H1 (cell line): ENCODE measurements at regions not wholly inside any gene's neighbourhood (a gene's known extent, or its start where the extent isn't known, plus 50 kb on each side); places are given as distances from the start of the nearest gene placed in this dataset.

Experiments used
- CTCF ChIA-PET: fragments of 300-600 bp; sonication (Branson Sonifier 250); formaldehyde crosslinking; loops from one replicate; lab custom pipeline; 2021; ENCODE audit not compliant: partially characterized antibody; lab: Charles Lee
- POLR2A ChIA-PET: fragments of 300-600 bp; sonication (Branson Sonifier 250); formaldehyde crosslinking; loops from one replicate; lab custom pipeline; 2021; ENCODE audit warnings: inconsistent platforms; ENCODE audit not compliant: partially characterized antibody; lab: Charles Lee
- DNase-seq, 2 experiments: peaks; one replicate each; pipeline versions ENCODE4 v3.0.0 to v3.0.0-alpha.2; 2010 to 2022; ENCODE audit warnings: low spot score in 2 of 2, low read depth in 1 of 2, mixed read lengths in 1 of 2
- FAIRE-seq: peaks from 2 replicates; lab custom pipeline; 2011; peaks lifted over from hg19 to GRCh38; lab: Jason Lieb, UNC
- H2AFZ ChIP-seq: 2 replicates; pipeline ENCODE4 v1.8.1; 2012; ENCODE audit warnings: low read length, inconsistent platforms
- H2AK5ac ChIP-seq: 2 replicates; pipeline ENCODE4 v1.6.1; 2013; ENCODE audit warnings: low read depth, low read length
- H2BK120ac ChIP-seq: replicated peaks from 2 replicates; pipeline ENCODE3; 2013; ENCODE audit warnings: low read depth, low read length, inconsistent platforms
- H2BK12ac ChIP-seq: 2 replicates; pipeline ENCODE4 v1.6.1; 2013; ENCODE audit warnings: low read depth, low read length
- H2BK15ac ChIP-seq: 2 replicates; pipeline ENCODE4 v1.6.1; 2013; ENCODE audit warnings: low read length
- H2BK20ac ChIP-seq: 2 replicates; pipeline ENCODE4 v1.6.1; 2013; ENCODE audit warnings: low read length
- H2BK5ac ChIP-seq: 2 replicates; pipeline ENCODE4 v1.6.1; 2013; ENCODE audit warnings: low read depth, low read length
- H3K14ac ChIP-seq: 2 replicates; pipeline ENCODE4 v1.6.1; 2013; ENCODE audit warnings: inconsistent platforms; ENCODE audit not compliant: insufficient read length
- H3K18ac ChIP-seq: 2 replicates; pipeline ENCODE4 v1.6.1; 2013; ENCODE audit warnings: low read length; ENCODE audit errors: extremely low read depth
- H3K23ac ChIP-seq: 2 replicates; pipeline ENCODE4 v1.6.1; 2013; ENCODE audit warnings: inconsistent platforms; ENCODE audit not compliant: insufficient read length
- H3K23me2 ChIP-seq: 2 replicates; pipeline ENCODE4 v1.6.1; 2013; ENCODE audit warnings: low read depth, low read length
- H3K27ac ChIP-seq: 2 replicates; pipeline ENCODE4 v1.6.1; 2011; ENCODE audit warnings: low read depth, low read length, inconsistent platforms
- H3K27me3 ChIP-seq, 4 experiments: replicated peaks in 1 of 4; 1 replicate in 1 of 4; 2 replicates in 3 of 4; pipeline versions ENCODE4 v1.6.1 to v1.8.1; 2011 to 2013; ENCODE audit warnings: low read length in 3 of 4, mild to moderate bottlenecking in 3 of 4, inconsistent platforms in 2 of 4, mixed read lengths in 2 of 4, moderate library complexity in 1 of 4; ENCODE audit not compliant: control insufficient read depth in 3 of 4, insufficient read depth in 3 of 4; ENCODE audit errors: extremely low read depth in 1 of 4
- H3K36me3 ChIP-seq, 4 experiments: 2 replicates each; pipeline versions ENCODE4 v1.6.1 to v1.8.1; 2011 to 2013; ENCODE audit warnings: mild to moderate bottlenecking in 4 of 4, low read length in 3 of 4, moderate library complexity in 2 of 4, control low read depth in 1 of 4, inconsistent platforms in 1 of 4; ENCODE audit not compliant: insufficient read depth in 4 of 4, control insufficient read depth in 2 of 4
- H3K4ac ChIP-seq: replicated peaks from 2 replicates; pipeline ENCODE3; 2013; ENCODE audit warnings: low read length, low read depth, mixed read lengths, inconsistent platforms; ENCODE audit not compliant: insufficient read length
- H3K4me1 ChIP-seq, 4 experiments: replicated peaks in 1 of 4; 1 replicate in 1 of 4; 2 replicates in 3 of 4; pipeline versions ENCODE4 v1.6.1 to v1.8.1; 2011 to 2013; ENCODE audit warnings: low read length in 3 of 4, inconsistent platforms in 2 of 4, mixed read lengths in 1 of 4; ENCODE audit not compliant: insufficient read depth in 4 of 4, control insufficient read depth in 3 of 4
- H3K4me2 ChIP-seq, 2 experiments: 2 replicates each; pipeline versions ENCODE4 v1.6.1 to v1.8.1; 2011 to 2013; ENCODE audit warnings: low read depth in 2 of 2, low read length in 2 of 2, control low read depth in 1 of 2, inconsistent platforms in 1 of 2, mild to moderate bottlenecking in 1 of 2; ENCODE audit not compliant: insufficient read depth in 1 of 2
- H3K4me3 ChIP-seq, 4 experiments: fragments of 200-600, 300-600 bp in 1 of 4; sonication (generic), shearing (Covaris generic), sonication (Bioruptor Twin) in 1 of 4; 2 replicates each; pipeline versions ENCODE4 v1.5.1 to v1.8.1; 2011 to 2016; ENCODE audit warnings: low read length in 4 of 4, low read depth in 3 of 4, control low read depth in 2 of 4, inconsistent platforms in 2 of 4, mild to moderate bottlenecking in 2 of 4, mixed read lengths in 1 of 4, moderate library complexity in 1 of 4; ENCODE audit not compliant: insufficient read depth in 2 of 4; ENCODE audit errors: extremely low read depth in 1 of 4
- H3K56ac ChIP-seq: replicated peaks from 2 replicates; pipeline ENCODE3; 2013; ENCODE audit warnings: low read depth, mild to moderate bottlenecking, mixed read lengths, low read length, inconsistent platforms; ENCODE audit not compliant: insufficient read length
- H3K79me1 ChIP-seq: 2 replicates; pipeline ENCODE4 v1.6.1; 2013; ENCODE audit warnings: low read depth, low read length, control low read depth
- H3K79me2 ChIP-seq, 2 experiments: 2 replicates each; pipeline versions ENCODE4 v1.6.1 to v1.8.1; 2012 to 2013; ENCODE audit warnings: low read length in 2 of 2, mild to moderate bottlenecking in 2 of 2, inconsistent platforms in 1 of 2; ENCODE audit not compliant: insufficient read depth in 2 of 2, control insufficient read depth in 1 of 2
- H3K9ac ChIP-seq, 4 experiments: replicated peaks in 1 of 4; 1 replicate in 1 of 4; 2 replicates in 3 of 4; pipeline versions ENCODE4 v1.6.1 to v1.8.1; 2011 to 2013; ENCODE audit warnings: low read depth in 3 of 4, low read length in 3 of 4, control low read depth in 2 of 4, mild to moderate bottlenecking in 2 of 4, moderate library complexity in 2 of 4, inconsistent platforms in 1 of 4; ENCODE audit errors: extremely low read depth in 1 of 4
- H3K9me3 ChIP-seq, 2 experiments: 2 replicates each; pipeline versions ENCODE4 v1.6.1 to v1.8.1; 2012 to 2013; ENCODE audit warnings: mild to moderate bottlenecking in 2 of 2, moderate library complexity in 2 of 2, control low read depth in 1 of 2, inconsistent platforms in 1 of 2, low read depth in 1 of 2, low read length in 1 of 2, mixed read lengths in 1 of 2; ENCODE audit not compliant: insufficient read depth in 2 of 2
- H4K20me1 ChIP-seq, 2 experiments: replicated peaks in 1 of 2; 2 replicates each; pipeline versions ENCODE3 to v1.8.1; 2011 to 2013; ENCODE audit warnings: inconsistent platforms in 2 of 2, low read length in 2 of 2, mild to moderate bottlenecking in 1 of 2; ENCODE audit not compliant: insufficient read depth in 2 of 2, control insufficient read depth in 1 of 2
- H4K5ac ChIP-seq: 2 replicates; pipeline ENCODE4 v1.6.1; 2013; ENCODE audit warnings: low read length, low read depth, mixed read lengths, inconsistent platforms; ENCODE audit not compliant: insufficient read length
- H4K8ac ChIP-seq: 2 replicates; pipeline ENCODE4 v1.8.0; 2013; ENCODE audit warnings: mild to moderate bottlenecking, moderate library complexity, low read length, inconsistent platforms; ENCODE audit not compliant: insufficient read depth; ENCODE audit errors: extremely low read depth
- H4K91ac ChIP-seq: replicated peaks from 2 replicates; pipeline ENCODE3; 2013; ENCODE audit warnings: low read length, mixed read lengths, inconsistent platforms; ENCODE audit not compliant: insufficient read length
- CHD1 ChIP-seq: IDR thresholded peaks from 2 replicates; pipeline ENCODE4 v1.6.1; 2012; ENCODE audit warnings: low read depth, low read length, improper control_type of control experiment
- E2F6 ChIP-seq: IDR thresholded peaks from 2 replicates; pipeline ENCODE4 v1.6.1; 2012; ENCODE audit warnings: inconsistent platforms
- EP300 ChIP-seq, 2 experiments: IDR thresholded peaks; 1 replicate in 1 of 2; 2 replicates in 1 of 2; pipeline ENCODE4 v1.6.1; 2011 to 2012; ENCODE audit warnings: low read depth in 2 of 2, low read length in 2 of 2, mild to moderate bottlenecking in 2 of 2, borderline replicate concordance in 1 of 2, inconsistent platforms in 1 of 2, moderate library complexity in 1 of 2
- FOSL1 ChIP-seq: IDR thresholded peaks from 2 replicates; pipeline ENCODE4 v1.6.1; 2011; ENCODE audit warnings: mild to moderate bottlenecking, low read depth, low read length, moderate library complexity; ENCODE audit not compliant: insufficient read depth
- HDAC2 ChIP-seq, 2 experiments: fragments of 300-600 bp in 1 of 2; sonication (generic) in 1 of 2; IDR thresholded peaks; 2 replicates each; pipeline ENCODE4 v1.6.1; 2011 to 2012; ENCODE audit warnings: low read depth in 2 of 2, low read length in 2 of 2, mild to moderate bottlenecking in 2 of 2, moderate library complexity in 2 of 2, borderline replicate concordance in 1 of 2, inconsistent platforms in 1 of 2
- HDAC6 ChIP-seq: IDR thresholded peaks from one replicate; pipeline ENCODE4 v1.7.1; 2012; ENCODE audit warnings: low read depth, mild to moderate bottlenecking, inconsistent platforms, low read length, moderate library complexity
- PHF8 ChIP-seq: fragments of 200-600 bp; sonication (generic); conservative IDR thresholded peaks from 2 replicates; pipeline ENCODE4 v1.7.1; 2012; ENCODE audit warnings: low read depth, mild to moderate bottlenecking, inconsistent platforms, low read length, moderate library complexity
- POLR2A ChIP-seq, 2 experiments: IDR thresholded peaks; 1 replicate in 1 of 2; 2 replicates in 1 of 2; pipeline ENCODE4 v1.6.1; 2011; ENCODE audit warnings: low read depth in 2 of 2, low read length in 2 of 2, mild to moderate bottlenecking in 2 of 2; ENCODE audit errors: control extremely low read depth in 1 of 2
- POU5F1 ChIP-seq: IDR thresholded peaks from 2 replicates; pipeline ENCODE4 v1.6.1; 2011; ENCODE audit warnings: low read depth, mild to moderate bottlenecking, low read length, moderate library complexity
- SRF ChIP-seq: IDR thresholded peaks from 2 replicates; pipeline ENCODE4 v1.6.1; 2011; ENCODE audit warnings: mild to moderate bottlenecking, low read depth, low read length, moderate library complexity
- TAF1 ChIP-seq: IDR thresholded peaks from 2 replicates; pipeline ENCODE4 v1.6.1; 2011; ENCODE audit warnings: mild to moderate bottlenecking, low read depth, low read length
- TCF12 ChIP-seq: IDR thresholded peaks from 2 replicates; pipeline ENCODE4 v1.6.1; 2011; ENCODE audit warnings: low read depth, mild to moderate bottlenecking, low read length
- WGBS, 2 experiments: shearing (Covaris generic) in 1 of 2; methylation state at CpG; one replicate each; pipeline versions ENCODE4 v1.1.6 to v1.1.7; 2013 to 2015; ENCODE audit warnings: low lambda C conversion rate in 2 of 2, mixed read lengths in 2 of 2, inconsistent platforms in 1 of 2, low coverage in 1 of 2, missing lambda C conversion rate in 1 of 2; ENCODE audit not compliant: insufficient replicate concordance in 2 of 2, insufficient coverage in 1 of 2, insufficient read length in 1 of 2; ENCODE audit errors: extremely low coverage in 1 of 2, missing lambda C conversion rate in 1 of 2; 5-methylcytosine and 5-hydroxymethylcytosine counted together

GRCh38 chr6:26295691-26296555 lies 69.1 kb upstream of the BTN3A2 start:
- H3K4ac ChIP-seq = no peak overlapping the region
- no peak overlapping the region for H3K27ac ChIP-seq
- H3K36me3 ChIP-seq = no peaks in the 10 kb centered on the region
- peaks cover 0 to 1% (median 0%) of the 10 kb centered on the region in 4 experiments; a peak in 1 of 7 replicates for H3K27me3 ChIP-seq
- H3K4me1 ChIP-seq = peaks cover 0 to 4% (median 0%) of the 10 kb centered on the region in 4 experiments; a peak in 1 of 7 replicates
- H2BK20ac ChIP-seq = no peak overlapping the region
- no peak overlapping the region for H3K18ac ChIP-seq
- 91% methylated on average over 11 of the region's 11 CpGs; no CpG with 5 or more reads in 1 of the 2 experiments for WGBS, 2 experiments
- no peak overlapping the region for H2BK12ac ChIP-seq
- H3K9ac ChIP-seq = no peak overlapping the region
- no peak overlapping the region for H2BK120ac ChIP-seq
- H3K4me2 ChIP-seq = no peak overlapping the region
- no peak overlapping the region for H4K91ac ChIP-seq
- no peak overlapping the region for H2BK15ac ChIP-seq
- no peak overlapping the region for H2BK5ac ChIP-seq
- no peak overlapping the region for H3K14ac ChIP-seq
- H3K4me3 ChIP-seq = no peak overlapping the region
- H3K79me2 ChIP-seq = no peaks in the 10 kb centered on the region
- DNase-seq (no peak), FAIRE-seq (no peak)
- H2AK5ac ChIP-seq = no peak overlapping the region
- no peak overlapping the region for H3K56ac ChIP-seq
- H4K5ac ChIP-seq = no peak overlapping the region
- no peak overlapping the region for H3K23ac ChIP-seq
- H3K9me3 ChIP-seq = no peaks in the 10 kb centered on the region
- POLR2A ChIA-PET = interaction anchor here (1.1 to 6.5 kb wide), 3 partner anchors 12 to 96 kb away, joined by 3 to 44 read pairs (median 5); a partner anchor contains a TSS
- CTCF ChIA-PET = no interaction called here
- H3K23me2 ChIP-seq = peaks cover 4% of the 10 kb centered on the region; the same call in 1 of the 2 replicates
- no peak overlapping the region for H2AFZ ChIP-seq
- H4K20me1 ChIP-seq = no peaks in the 10 kb centered on the region
- no peak overlapping the region for H4K8ac ChIP-seq
- H3K79me1 ChIP-seq = no peaks in the 10 kb centered on the region
- no peak for TF ChIP-seq CHD1
- no peak for TF ChIP-seq TAF1
- TF ChIP-seq SRF = no peak
- TF ChIP-seq POU5F1 = no peak
- TF ChIP-seq E2F6 = no peak
- TF ChIP-seq HDAC2 (IDR thresholded peaks at IDR 0.05; ENCODE audit: borderline replicate concordance in 1 of 2, low read depth in 2 of 2, low read length in 2 of 2) = no peak
- no peak for TF ChIP-seq PHF8
- TF ChIP-seq EP300 (IDR thresholded peaks at IDR 0.05; ENCODE audit: borderline replicate concordance in 1 of 2, low read depth in 2 of 2, low read length in 2 of 2) = no peak
- no peak for TF ChIP-seq HDAC6
- no peak for TF ChIP-seq POLR2A (IDR thresholded peaks at IDR 0.05; ENCODE audit: control extremely low read depth in 1 of 2, low read depth in 2 of 2, low read length in 2 of 2)
- no peak for TF ChIP-seq TCF12
- no peak for TF ChIP-seq FOSL1
